Panc1 (cell line): ENCODE measurements at regions not wholly inside any gene's neighbourhood (a gene's known extent, or its start where the extent isn't known, plus 50 kb on each side); places are given as distances from the start of the nearest gene placed in this dataset.

ENCODE experiments used
- ATAC-seq: fragments of 200-7000 bp; cut with Tn5 transposase; 2 replicates; pipeline ENCODE4 v1.9.1; 2020; ENCODE audit warnings: mild to moderate bottlenecking, moderate library complexity
- BruUV-seq: library from RNA; stranded (reverse); fragments of 400-500 nt; replicated peaks from 2 replicates; lab custom pipeline; 2021; lab: Mats Ljungman, UMichigan
- CTCF ChIA-PET: fragments of 300-600 bp; sonication (Branson Sonifier 250); formaldehyde crosslinking; loops from one replicate; lab custom pipeline; 2022; ENCODE audit warnings: antibody characterized with exemption; lab: Charles Lee
- POLR2A ChIA-PET: fragments of 300-600 bp; sonication (Branson Sonifier 250); formaldehyde crosslinking; loops from one replicate; lab custom pipeline; 2022; ENCODE audit warnings: antibody characterized with exemption; lab: Charles Lee
- DNase-seq: peaks from one replicate; pipeline ENCODE4 v3.0.0-alpha.2; 2010; ENCODE audit warnings: low read depth, low spot score
- H3K27ac ChIP-seq: 2 replicates; pipeline ENCODE4 v1.5.1; 2011; ENCODE audit warnings: mild to moderate bottlenecking, low read length, inconsistent platforms
- H3K27me3 ChIP-seq: fragments of 200-500 bp; sonication (Bioruptor generic); 2 replicates; pipeline ENCODE4 v1.6.0; 2014; ENCODE audit warnings: low read length, inconsistent platforms; ENCODE audit not compliant: control insufficient read depth, insufficient read depth
- H3K36me3 ChIP-seq: fragments of 200-500 bp; sonication (Bioruptor generic); 2 replicates; pipeline ENCODE4 v1.5.1; 2014; ENCODE audit warnings: inconsistent platforms, mild to moderate bottlenecking, low read length, moderate library complexity; ENCODE audit not compliant: control insufficient read depth, insufficient read depth
- H3K4me1 ChIP-seq: 2 replicates; pipeline ENCODE4 v1.5.1; 2011; ENCODE audit warnings: inconsistent platforms, mild to moderate bottlenecking, low read length, moderate library complexity; ENCODE audit not compliant: control insufficient read depth, insufficient read depth
- H3K4me3 ChIP-seq, 2 experiments: 2 replicates each; pipeline ENCODE4 v1.5.1; 2011 to 2012; ENCODE audit warnings: low read depth in 2 of 2, low read length in 2 of 2, mild to moderate bottlenecking in 2 of 2, inconsistent platforms in 1 of 2, moderate library complexity in 1 of 2
- H3K9me3 ChIP-seq: fragments of 200-500 bp; sonication (Bioruptor generic); 2 replicates; pipeline ENCODE4 v1.5.1; 2014; ENCODE audit warnings: low read depth, mild to moderate bottlenecking, inconsistent platforms, low read length, moderate library complexity; ENCODE audit not compliant: control insufficient read depth, insufficient read depth
- POLR2AphosphoS5 ChIP-seq: IDR thresholded peaks from 2 replicates; pipeline ENCODE4 v1.6.1; 2012; ENCODE audit warnings: mild to moderate bottlenecking, low read depth, low read length, moderate library complexity
- SIN3A ChIP-seq: IDR thresholded peaks from 2 replicates; pipeline ENCODE4 v1.6.1; 2012; ENCODE audit warnings: low read depth, mild to moderate bottlenecking, low read length, moderate library complexity, borderline replicate concordance; ENCODE audit not compliant: insufficient read depth
- TCF7L2 ChIP-seq: IDR thresholded peaks from 2 replicates; pipeline ENCODE4 v1.6.1; 2011; ENCODE audit warnings: mild to moderate bottlenecking, low read depth, low read length, inconsistent platforms
- in situ Hi-C: cut with HindIII; loops from 2 replicates; pipeline ENCODE4 v1.10.0; 2016; ENCODE audit warnings: low sequenced_read_pairs, low pct_unique_long_range_greater_than_20kb
- intact Hi-C: fragments of 100-400 bp; cut with micrococcal nuclease; formaldehyde crosslinking; loops from one replicate; pipeline ENCODE4 v1.10.0; 2022; ENCODE audit not compliant: unreplicated experiment
- TF ChIP-seq, protein P1 (sequence below): fragments of 450-650 bp; IDR thresholded peaks from 2 replicates; pipeline ENCODE4 v1.5.1; 2017; ENCODE audit warnings: mild to moderate bottlenecking
- TF ChIP-seq, protein P2 (sequence below), 2 experiments: IDR thresholded peaks; 2 replicates each; pipeline ENCODE4 v1.6.1; 2011 to 2012; ENCODE audit warnings: low read depth in 2 of 2, control low read depth in 1 of 2, low read length in 1 of 2, mild to moderate bottlenecking in 1 of 2, moderate library complexity in 1 of 2; ENCODE audit not compliant: insufficient read depth in 1 of 2

DNA sequence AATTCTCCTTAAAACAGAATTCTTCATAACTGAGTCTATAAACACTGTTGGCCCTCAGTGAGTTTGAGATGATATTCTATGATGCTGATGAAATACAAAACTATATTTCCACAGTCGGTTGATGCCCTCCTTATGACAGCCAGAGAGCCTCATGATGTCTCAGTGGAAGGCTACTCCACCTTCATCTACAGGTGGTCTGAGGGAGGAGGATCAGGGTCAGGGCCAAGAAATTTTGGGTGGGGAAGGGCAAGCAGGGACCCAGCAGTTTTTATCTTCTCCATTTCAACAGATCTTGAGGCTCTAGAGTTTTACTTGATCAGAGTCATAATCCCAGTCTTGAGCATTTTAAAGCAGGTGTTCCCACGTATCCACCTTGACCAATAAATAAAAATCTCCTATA lies 90.8 kb downstream of the CCDC71L start:
- no TSS peak for BruUV-seq
- intact Hi-C loops, result no loop called here

DNA sequence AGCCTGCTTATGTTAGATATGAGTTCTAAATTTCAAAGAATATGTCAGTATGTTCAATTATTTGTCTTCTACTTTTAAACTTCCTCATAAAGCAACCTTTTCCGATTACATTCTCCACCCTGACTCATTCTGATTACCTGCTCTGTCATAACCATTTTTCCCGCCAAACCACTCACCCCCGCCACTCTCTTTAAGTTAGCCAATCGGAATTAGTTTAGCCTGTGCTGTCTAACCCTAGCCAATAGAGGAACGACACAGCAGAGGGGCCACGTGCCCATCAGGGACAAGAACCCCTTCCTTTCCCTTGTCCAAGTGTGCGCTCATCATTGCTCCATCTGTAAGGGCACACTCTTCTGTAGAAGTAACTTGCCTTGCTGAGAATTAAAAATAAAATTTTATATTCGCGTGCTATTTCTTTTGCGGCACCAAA lies 91.4 kb downstream of the CCDC71L start:
- intact Hi-C loops, result no loop called here
- no peak for DNase-seq
- TF ChIP-seq, protein P1, sequence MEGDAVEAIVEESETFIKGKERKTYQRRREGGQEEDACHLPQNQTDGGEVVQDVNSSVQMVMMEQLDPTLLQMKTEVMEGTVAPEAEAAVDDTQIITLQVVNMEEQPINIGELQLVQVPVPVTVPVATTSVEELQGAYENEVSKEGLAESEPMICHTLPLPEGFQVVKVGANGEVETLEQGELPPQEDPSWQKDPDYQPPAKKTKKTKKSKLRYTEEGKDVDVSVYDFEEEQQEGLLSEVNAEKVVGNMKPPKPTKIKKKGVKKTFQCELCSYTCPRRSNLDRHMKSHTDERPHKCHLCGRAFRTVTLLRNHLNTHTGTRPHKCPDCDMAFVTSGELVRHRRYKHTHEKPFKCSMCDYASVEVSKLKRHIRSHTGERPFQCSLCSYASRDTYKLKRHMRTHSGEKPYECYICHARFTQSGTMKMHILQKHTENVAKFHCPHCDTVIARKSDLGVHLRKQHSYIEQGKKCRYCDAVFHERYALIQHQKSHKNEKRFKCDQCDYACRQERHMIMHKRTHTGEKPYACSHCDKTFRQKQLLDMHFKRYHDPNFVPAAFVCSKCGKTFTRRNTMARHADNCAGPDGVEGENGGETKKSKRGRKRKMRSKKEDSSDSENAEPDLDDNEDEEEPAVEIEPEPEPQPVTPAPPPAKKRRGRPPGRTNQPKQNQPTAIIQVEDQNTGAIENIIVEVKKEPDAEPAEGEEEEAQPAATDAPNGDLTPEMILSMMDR, result no peak
- TF ChIP-seq POLR2AphosphoS5 (no peak), TCF7L2 (no peak), SIN3A (no peak)
- TF ChIP-seq, protein P2, sequence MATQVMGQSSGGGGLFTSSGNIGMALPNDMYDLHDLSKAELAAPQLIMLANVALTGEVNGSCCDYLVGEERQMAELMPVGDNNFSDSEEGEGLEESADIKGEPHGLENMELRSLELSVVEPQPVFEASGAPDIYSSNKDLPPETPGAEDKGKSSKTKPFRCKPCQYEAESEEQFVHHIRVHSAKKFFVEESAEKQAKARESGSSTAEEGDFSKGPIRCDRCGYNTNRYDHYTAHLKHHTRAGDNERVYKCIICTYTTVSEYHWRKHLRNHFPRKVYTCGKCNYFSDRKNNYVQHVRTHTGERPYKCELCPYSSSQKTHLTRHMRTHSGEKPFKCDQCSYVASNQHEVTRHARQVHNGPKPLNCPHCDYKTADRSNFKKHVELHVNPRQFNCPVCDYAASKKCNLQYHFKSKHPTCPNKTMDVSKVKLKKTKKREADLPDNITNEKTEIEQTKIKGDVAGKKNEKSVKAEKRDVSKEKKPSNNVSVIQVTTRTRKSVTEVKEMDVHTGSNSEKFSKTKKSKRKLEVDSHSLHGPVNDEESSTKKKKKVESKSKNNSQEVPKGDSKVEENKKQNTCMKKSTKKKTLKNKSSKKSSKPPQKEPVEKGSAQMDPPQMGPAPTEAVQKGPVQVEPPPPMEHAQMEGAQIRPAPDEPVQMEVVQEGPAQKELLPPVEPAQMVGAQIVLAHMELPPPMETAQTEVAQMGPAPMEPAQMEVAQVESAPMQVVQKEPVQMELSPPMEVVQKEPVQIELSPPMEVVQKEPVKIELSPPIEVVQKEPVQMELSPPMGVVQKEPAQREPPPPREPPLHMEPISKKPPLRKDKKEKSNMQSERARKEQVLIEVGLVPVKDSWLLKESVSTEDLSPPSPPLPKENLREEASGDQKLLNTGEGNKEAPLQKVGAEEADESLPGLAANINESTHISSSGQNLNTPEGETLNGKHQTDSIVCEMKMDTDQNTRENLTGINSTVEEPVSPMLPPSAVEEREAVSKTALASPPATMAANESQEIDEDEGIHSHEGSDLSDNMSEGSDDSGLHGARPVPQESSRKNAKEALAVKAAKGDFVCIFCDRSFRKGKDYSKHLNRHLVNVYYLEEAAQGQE (IDR thresholded peaks at IDR 0.05; ENCODE audit: insufficient read depth in 1 of 2, low read depth in 2 of 2, low read length in 1 of 2), result no peak
- ChIA-PET CTCF (no interaction called here), POLR2A (no interaction called here)
- Histone ChIP-seq H3K4me1 (no peaks in the 10 kb centered on the region), H3K36me3 (no peaks in the 10 kb centered on the region), H3K4me3 (no peak overlapping the region), H3K27me3 (no peaks in the 10 kb centered on the region), H3K27ac (no peak overlapping the region), H3K9me3 (no peaks in the 10 kb centered on the region)
- no TSS peak for BruUV-seq
- ATAC-seq, result no peak
- in situ Hi-C loops, result no loop called here

More for the DNA sequence above, 90.8 kb downstream of the CCDC71L start:
- CTCF ChIA-PET, result no interaction called here
- no peaks in the 10 kb centered on the region for H3K4me1 ChIP-seq
- H3K4me3 ChIP-seq, result no peak overlapping the region
- ATAC-seq (no peak), DNase-seq (no peak)
- no peak overlapping the region for H3K27ac ChIP-seq
- H3K9me3 ChIP-seq, result no peaks in the 10 kb centered on the region
- H3K27me3 ChIP-seq, result no peaks in the 10 kb centered on the region
- POLR2A ChIA-PET, result no interaction called here
- in situ Hi-C loops, result no loop called here
- H3K36me3 ChIP-seq, result no peaks in the 10 kb centered on the region
- TF ChIP-seq, protein P1, result no peak
- TF ChIP-seq TCF7L2, result no peak
- TF ChIP-seq POLR2AphosphoS5, result no peak
- no peak for TF ChIP-seq SIN3A
- TF ChIP-seq, protein P2 (IDR thresholded peaks at IDR 0.05; ENCODE audit: insufficient read depth in 1 of 2, low read depth in 2 of 2, low read length in 1 of 2), result no peak
